22Rv1 (cell line): ENCODE measurements at regions not wholly inside any gene's neighbourhood (a gene's known extent, or its start where the extent isn't known, plus 50 kb on each side); places are given as distances from the start of the nearest gene placed in this dataset.

Experiments
- ZFX ChIP-seq: fragments of 450-650 bp; IDR thresholded peaks from 2 replicates; pipeline ENCODE4 v1.6.1; 2017; ENCODE audit warnings: antibody characterized with exemption, borderline replicate concordance
- TF ChIP-seq, protein P1 (sequence below): fragments of 450-650 bp; IDR thresholded peaks from 2 replicates; pipeline ENCODE4 v1.5.1; 2017; ENCODE audit warnings: mild to moderate bottlenecking

DNA sequence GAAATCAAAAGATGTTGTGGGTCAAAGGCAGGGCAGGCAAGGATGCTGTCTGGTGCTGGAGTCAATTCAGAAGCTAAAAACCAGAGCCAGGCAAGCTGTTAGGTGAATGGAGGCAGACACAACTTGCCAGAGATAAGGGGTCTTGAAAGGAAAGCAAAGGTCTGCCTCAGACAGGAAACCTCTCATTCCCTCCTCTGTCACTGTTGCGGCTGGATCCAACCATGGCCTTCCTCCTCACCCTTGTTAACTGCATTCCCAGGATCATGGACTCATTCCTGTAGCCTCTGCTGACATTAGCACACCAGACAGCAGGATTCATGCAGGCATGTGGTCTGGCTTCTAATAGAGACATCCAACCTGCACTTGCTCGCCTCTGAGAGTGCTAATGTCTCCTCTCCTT, 186.7 kb upstream of the HS3ST3A1 start:
- TF ChIP-seq, protein P1, sequence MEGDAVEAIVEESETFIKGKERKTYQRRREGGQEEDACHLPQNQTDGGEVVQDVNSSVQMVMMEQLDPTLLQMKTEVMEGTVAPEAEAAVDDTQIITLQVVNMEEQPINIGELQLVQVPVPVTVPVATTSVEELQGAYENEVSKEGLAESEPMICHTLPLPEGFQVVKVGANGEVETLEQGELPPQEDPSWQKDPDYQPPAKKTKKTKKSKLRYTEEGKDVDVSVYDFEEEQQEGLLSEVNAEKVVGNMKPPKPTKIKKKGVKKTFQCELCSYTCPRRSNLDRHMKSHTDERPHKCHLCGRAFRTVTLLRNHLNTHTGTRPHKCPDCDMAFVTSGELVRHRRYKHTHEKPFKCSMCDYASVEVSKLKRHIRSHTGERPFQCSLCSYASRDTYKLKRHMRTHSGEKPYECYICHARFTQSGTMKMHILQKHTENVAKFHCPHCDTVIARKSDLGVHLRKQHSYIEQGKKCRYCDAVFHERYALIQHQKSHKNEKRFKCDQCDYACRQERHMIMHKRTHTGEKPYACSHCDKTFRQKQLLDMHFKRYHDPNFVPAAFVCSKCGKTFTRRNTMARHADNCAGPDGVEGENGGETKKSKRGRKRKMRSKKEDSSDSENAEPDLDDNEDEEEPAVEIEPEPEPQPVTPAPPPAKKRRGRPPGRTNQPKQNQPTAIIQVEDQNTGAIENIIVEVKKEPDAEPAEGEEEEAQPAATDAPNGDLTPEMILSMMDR: no peak
- no peak for TF ChIP-seq ZFX
